HepG2 (cell line): ENCODE measurements at regions not wholly inside any gene's neighbourhood (a gene's known extent, or its start where the extent isn't known, plus 50 kb on each side); places are given as distances from the start of the nearest gene placed in this dataset.

Experiments used
- ATAC-seq: fragments of 200-7000 bp; cut with Tn5 transposase; 3 replicates; pipeline ENCODE4 v1.9.1; 2020; ENCODE audit warnings: mild to moderate bottlenecking, moderate library complexity
- BruUV-seq: library from RNA; stranded (reverse); fragments of 400-500 nt; replicated peaks from 2 replicates; lab custom pipeline; 2021; lab: Mats Ljungman, UMichigan
- CTCF ChIA-PET: fragments of 300-600 bp; formaldehyde crosslinking; extraction: SDS; loops from one replicate; lab custom pipeline; 2021; ENCODE audit warnings: low total read pairs, inconsistent platforms, low intra/inter-chr PET ratio; lab: Yijun Ruan, JAX
- POLR2A ChIA-PET: fragments of 350-600 bp; sonication (Branson Sonifier 250); formaldehyde crosslinking; loops from one replicate; lab custom pipeline; 2020; ENCODE audit warnings: antibody characterized with exemption, inconsistent platforms; lab: Yijun Ruan, JAX
- DNase-seq: peaks from one replicate; pipeline ENCODE4 v3.0.0-alpha.2; 2015; ENCODE audit warnings: low spot score
- FAIRE-seq: peaks from 3 replicates; lab custom pipeline; 2011; peaks lifted over from hg19 to GRCh38; lab: Jason Lieb, UNC
- H2AFZ ChIP-seq: one replicate; pipeline ENCODE4 v1.6.1; 2011; ENCODE audit warnings: low read length, inconsistent platforms
- H3K27ac ChIP-seq: fragments of 300-600 bp; 3 replicates; pipeline ENCODE4 v1.8.0; 2011; ENCODE audit warnings: mixed run types, mild to moderate bottlenecking, mixed read lengths, low read length, inconsistent platforms; ENCODE audit not compliant: insufficient read depth; ENCODE audit errors: extremely low read length
- H3K27me3 ChIP-seq, 2 experiments: fragments of 200-600 bp in 1 of 2; 2 replicates in 1 of 2; 3 replicates in 1 of 2; pipeline versions ENCODE4 v1.6.0 to v1.8.0; 2011; ENCODE audit warnings: low read length in 2 of 2, mild to moderate bottlenecking in 2 of 2, moderate library complexity in 2 of 2, inconsistent platforms in 1 of 2; ENCODE audit not compliant: insufficient read depth in 2 of 2, control insufficient read depth in 1 of 2
- H3K36me3 ChIP-seq, 2 experiments: fragments of 200-600 bp in 1 of 2; replicated peaks in 1 of 2; 2 replicates in 1 of 2; 3 replicates in 1 of 2; pipeline versions ENCODE4 v1.5.1 to v1.8.0; 2011; ENCODE audit warnings: low read length in 2 of 2, inconsistent platforms in 1 of 2; ENCODE audit not compliant: insufficient read depth in 2 of 2, control insufficient read depth in 1 of 2
- H3K4me1 ChIP-seq: 2 replicates; pipeline ENCODE4 v1.5.1; 2012; ENCODE audit warnings: low read length, inconsistent platforms; ENCODE audit not compliant: insufficient read depth
- H3K4me2 ChIP-seq: 2 replicates; pipeline ENCODE4 v1.6.0; 2011; ENCODE audit warnings: low read depth, low read length, inconsistent platforms
- H3K4me3 ChIP-seq, 3 experiments: fragments of 200-600 bp in 1 of 3; sonication (generic), shearing (Covaris generic) in 1 of 3; replicated peaks in 1 of 3; 2 replicates each; pipeline ENCODE4 v1.5.1; 2011 to 2016; ENCODE audit warnings: low read length in 3 of 3, inconsistent platforms in 2 of 3, low read depth in 2 of 3, mild to moderate bottlenecking in 2 of 3, control low read depth in 1 of 3, mixed read lengths in 1 of 3; ENCODE audit not compliant: insufficient read depth in 1 of 3
- H3K79me2 ChIP-seq: one replicate; pipeline ENCODE4 v1.6.1; 2011; ENCODE audit warnings: low read length, inconsistent platforms; ENCODE audit not compliant: insufficient read depth
- H3K9ac ChIP-seq: 2 replicates; pipeline ENCODE4 v1.6.0; 2011; ENCODE audit warnings: mild to moderate bottlenecking, low read depth, low read length, inconsistent platforms; ENCODE audit not compliant: insufficient read depth
- H3K9me3 ChIP-seq: 2 replicates; pipeline ENCODE4 v1.5.1; 2012; ENCODE audit warnings: mild to moderate bottlenecking, low read length
- H4K20me1 ChIP-seq: 2 replicates; pipeline ENCODE4 v1.6.0; 2011; ENCODE audit warnings: inconsistent platforms, mild to moderate bottlenecking, low read length, moderate library complexity; ENCODE audit not compliant: insufficient read depth
- ATM ChIP-seq: fragments of 450-650 bp; IDR thresholded peaks from 2 replicates; pipeline ENCODE4 v1.7.1; 2017; ENCODE audit warnings: mild to moderate bottlenecking, borderline replicate concordance
- CREB1 ChIP-seq, 2 experiments: fragments of 450-650 bp in 1 of 2; IDR thresholded peaks; 2 replicates each; pipeline ENCODE4 v1.6.1; 2016 to 2017; ENCODE audit warnings: control low read depth in 1 of 2, mild to moderate bottlenecking in 1 of 2, missing compliant biosample characterization in 1 of 2, missing genetic modification characterization in 1 of 2
- EZH2 ChIP-seq: conservative IDR thresholded peaks from 2 replicates; pipeline ENCODE4 v1.6.1; 2012; ENCODE audit warnings: mild to moderate bottlenecking, low read depth, low read length, moderate library complexity
- HES4 ChIP-seq: sonication (generic); formaldehyde crosslinking; IDR thresholded peaks from 2 replicates; pipeline ENCODE4 v1.9.0; 2021; ENCODE audit warnings: mild to moderate bottlenecking, missing genetic modification reagents, borderline replicate concordance
- KLF15 ChIP-seq: sonication (generic); formaldehyde crosslinking; IDR thresholded peaks from 2 replicates; pipeline ENCODE4 v1.8.1; 2023; ENCODE audit warnings: borderline replicate concordance, mild to moderate bottlenecking, inconsistent platforms, missing genetic modification reagents, mixed read lengths
- PITX1 ChIP-seq: sonication (generic); formaldehyde crosslinking; IDR thresholded peaks from 2 replicates; pipeline ENCODE4 v1.5.1; 2020; ENCODE audit warnings: mild to moderate bottlenecking, missing genetic modification reagents
- SP2 ChIP-seq: sonication (generic); formaldehyde crosslinking; IDR thresholded peaks from 2 replicates; pipeline ENCODE4 v1.5.1; 2020; ENCODE audit warnings: mild to moderate bottlenecking, missing genetic modification reagents
- XBP1 ChIP-seq: sonication (generic); formaldehyde crosslinking; IDR thresholded peaks from 2 replicates; pipeline ENCODE4 v1.5.0; 2020; ENCODE audit warnings: missing genetic modification reagents
- ZFP90 ChIP-seq: sonication (generic); formaldehyde crosslinking; IDR thresholded peaks from 2 replicates; pipeline ENCODE4 v1.8.0; 2022; ENCODE audit warnings: missing genetic modification reagents, mild to moderate bottlenecking, inconsistent platforms, borderline replicate concordance
- ZNF383 ChIP-seq: sonication (generic); formaldehyde crosslinking; IDR thresholded peaks from 2 replicates; pipeline ENCODE4 v1.4.0; 2020; ENCODE audit warnings: missing genetic modification reagents, mild to moderate bottlenecking, borderline replicate concordance
- ZNF468 ChIP-seq: sonication (generic); formaldehyde crosslinking; IDR thresholded peaks from 2 replicates; pipeline ENCODE4 v1.8.0; 2022; ENCODE audit warnings: mild to moderate bottlenecking, moderate library complexity, missing genetic modification reagents
- ZNF737 ChIP-seq: sonication (generic); formaldehyde crosslinking; IDR thresholded peaks from 2 replicates; pipeline ENCODE4 v1.5.0; 2020; ENCODE audit warnings: missing genetic modification reagents, mild to moderate bottlenecking, borderline replicate concordance
- WGBS: methylation state at CpG from one replicate; pipeline ENCODE4 v1.1.6; 2017; ENCODE audit warnings: low lambda C conversion rate; 5-methylcytosine and 5-hydroxymethylcytosine counted together
- in situ Hi-C: cut with HindIII; loops from 2 replicates; pipeline ENCODE4 v1.10.0; 2017; ENCODE audit warnings: low pct_unique_long_range_greater_than_20kb; ENCODE audit not compliant: extremely low pct_ligation_motif_present
- intact Hi-C: fragments of 100-400 bp; cut with micrococcal nuclease; formaldehyde crosslinking; loops from one replicate; pipeline ENCODE4 v1.10.0; 2022; ENCODE audit not compliant: unreplicated experiment
- TF ChIP-seq, protein P1 (sequence below): sonication (generic); formaldehyde crosslinking; IDR thresholded peaks from 2 replicates; pipeline ENCODE4 v1.5.0; 2020; ENCODE audit warnings: mild to moderate bottlenecking, missing genetic modification reagents
- TF ChIP-seq, protein P2 (sequence below): sonication (generic); formaldehyde crosslinking; IDR thresholded peaks from 2 replicates; pipeline ENCODE4 v1.4.0; 2020; ENCODE audit warnings: missing genetic modification reagents
- TF ChIP-seq, protein P3 (sequence below): sonication (generic); formaldehyde crosslinking; IDR thresholded peaks from 2 replicates; pipeline ENCODE4 v1.9.0; 2022; ENCODE audit warnings: low read depth, missing genetic modification reagents

DNA sequence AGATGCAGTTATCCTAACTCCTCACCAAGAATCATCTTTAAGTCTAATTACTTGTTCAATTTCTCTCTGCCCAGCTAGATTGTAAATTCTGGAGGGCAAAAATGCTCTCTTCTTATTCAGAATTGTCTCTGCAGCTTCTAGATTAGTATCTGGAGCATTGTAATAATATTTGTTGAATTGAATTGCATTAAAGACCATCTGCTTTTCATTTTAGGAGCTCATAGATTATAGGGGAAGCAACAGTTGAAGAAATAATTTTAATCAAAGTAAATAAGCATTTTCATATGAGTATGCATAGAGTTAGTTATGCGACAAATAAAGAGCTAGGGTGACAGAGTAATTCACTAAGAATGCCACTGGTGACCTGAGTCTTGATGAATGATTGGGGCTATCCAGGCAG, 222.8 kb downstream of the SPRY2 start:
- FAIRE-seq (no peak), ATAC-seq (no peak), DNase-seq (no peak)
- Histone ChIP-seq H3K4me3 (no peak overlapping the region), H3K4me2 (no peak overlapping the region), H3K27ac (no peak overlapping the region), H3K36me3 (no peaks in the 10 kb centered on the region), H4K20me1 (no peaks in the 10 kb centered on the region), H2AFZ (no peak overlapping the region), H3K9ac (no peak overlapping the region), H3K79me2 (no peaks in the 10 kb centered on the region), H3K4me1 (no peaks in the 10 kb centered on the region), H3K27me3 (no peaks in the 10 kb centered on the region; a peak in 1 of 5 replicates), H3K9me3 (no peaks in the 10 kb centered on the region)
- CTCF ChIA-PET = no interaction called here
- TF ChIP-seq ZNF737 (CRISPR knock-in tag) (no peak), ATM (no peak), ZFP90 (CRISPR knock-in tag) (no peak), SP2 (CRISPR knock-in tag) (no peak), XBP1 (CRISPR knock-in tag) (no peak), ZNF468 (CRISPR knock-in tag) (no peak), CREB1 (IDR thresholded peaks at IDR 0.05) (no peak), CREB1 (CRISPR knock-in tag; IDR thresholded peaks at IDR 0.05) (no peak), KLF15 (CRISPR knock-in tag) (no peak), PITX1 (CRISPR knock-in tag) (no peak), HES4 (CRISPR knock-in tag) (no peak), EZH2 (no peak), ZNF383 (CRISPR knock-in tag) (no peak)
- TF ChIP-seq, protein P1, sequence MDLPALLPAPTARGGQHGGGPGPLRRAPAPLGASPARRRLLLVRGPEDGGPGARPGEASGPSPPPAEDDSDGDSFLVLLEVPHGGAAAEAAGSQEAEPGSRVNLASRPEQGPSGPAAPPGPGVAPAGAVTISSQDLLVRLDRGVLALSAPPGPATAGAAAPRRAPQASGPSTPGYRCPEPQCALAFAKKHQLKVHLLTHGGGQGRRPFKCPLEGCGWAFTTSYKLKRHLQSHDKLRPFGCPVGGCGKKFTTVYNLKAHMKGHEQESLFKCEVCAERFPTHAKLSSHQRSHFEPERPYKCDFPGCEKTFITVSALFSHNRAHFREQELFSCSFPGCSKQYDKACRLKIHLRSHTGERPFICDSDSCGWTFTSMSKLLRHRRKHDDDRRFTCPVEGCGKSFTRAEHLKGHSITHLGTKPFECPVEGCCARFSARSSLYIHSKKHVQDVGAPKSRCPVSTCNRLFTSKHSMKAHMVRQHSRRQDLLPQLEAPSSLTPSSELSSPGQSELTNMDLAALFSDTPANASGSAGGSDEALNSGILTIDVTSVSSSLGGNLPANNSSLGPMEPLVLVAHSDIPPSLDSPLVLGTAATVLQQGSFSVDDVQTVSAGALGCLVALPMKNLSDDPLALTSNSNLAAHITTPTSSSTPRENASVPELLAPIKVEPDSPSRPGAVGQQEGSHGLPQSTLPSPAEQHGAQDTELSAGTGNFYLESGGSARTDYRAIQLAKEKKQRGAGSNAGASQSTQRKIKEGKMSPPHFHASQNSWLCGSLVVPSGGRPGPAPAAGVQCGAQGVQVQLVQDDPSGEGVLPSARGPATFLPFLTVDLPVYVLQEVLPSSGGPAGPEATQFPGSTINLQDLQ = no peak
- TF ChIP-seq, protein P2, sequence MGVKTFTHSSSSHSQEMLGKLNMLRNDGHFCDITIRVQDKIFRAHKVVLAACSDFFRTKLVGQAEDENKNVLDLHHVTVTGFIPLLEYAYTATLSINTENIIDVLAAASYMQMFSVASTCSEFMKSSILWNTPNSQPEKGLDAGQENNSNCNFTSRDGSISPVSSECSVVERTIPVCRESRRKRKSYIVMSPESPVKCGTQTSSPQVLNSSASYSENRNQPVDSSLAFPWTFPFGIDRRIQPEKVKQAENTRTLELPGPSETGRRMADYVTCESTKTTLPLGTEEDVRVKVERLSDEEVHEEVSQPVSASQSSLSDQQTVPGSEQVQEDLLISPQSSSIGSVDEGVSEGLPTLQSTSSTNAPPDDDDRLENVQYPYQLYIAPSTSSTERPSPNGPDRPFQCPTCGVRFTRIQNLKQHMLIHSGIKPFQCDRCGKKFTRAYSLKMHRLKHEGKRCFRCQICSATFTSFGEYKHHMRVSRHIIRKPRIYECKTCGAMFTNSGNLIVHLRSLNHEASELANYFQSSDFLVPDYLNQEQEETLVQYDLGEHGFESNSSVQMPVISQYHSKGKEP (CRISPR knock-in tag) = no peak
- TF ChIP-seq, protein P3, sequence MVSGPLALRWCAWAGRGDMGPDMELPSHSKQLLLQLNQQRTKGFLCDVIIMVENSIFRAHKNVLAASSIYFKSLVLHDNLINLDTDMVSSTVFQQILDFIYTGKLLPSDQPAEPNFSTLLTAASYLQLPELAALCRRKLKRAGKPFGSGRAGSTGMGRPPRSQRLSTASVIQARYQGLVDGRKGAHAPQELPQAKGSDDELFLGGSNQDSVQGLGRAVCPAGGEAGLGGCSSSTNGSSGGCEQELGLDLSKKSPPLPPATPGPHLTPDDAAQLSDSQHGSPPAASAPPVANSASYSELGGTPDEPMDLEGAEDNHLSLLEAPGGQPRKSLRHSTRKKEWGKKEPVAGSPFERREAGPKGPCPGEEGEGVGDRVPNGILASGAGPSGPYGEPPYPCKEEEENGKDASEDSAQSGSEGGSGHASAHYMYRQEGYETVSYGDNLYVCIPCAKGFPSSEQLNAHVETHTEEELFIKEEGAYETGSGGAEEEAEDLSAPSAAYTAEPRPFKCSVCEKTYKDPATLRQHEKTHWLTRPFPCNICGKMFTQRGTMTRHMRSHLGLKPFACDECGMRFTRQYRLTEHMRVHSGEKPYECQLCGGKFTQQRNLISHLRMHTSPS (CRISPR knock-in tag) = no peak
- POLR2A ChIA-PET = no interaction called here
- WGBS = 93% methylated on average over 1 of the region's 1 CpG
- in situ Hi-C loops (no loop called here), intact Hi-C loops (no loop called here)
- no TSS peak for BruUV-seq
